HFF-Myc (cell line): ENCODE measurements at regions not wholly inside any gene's neighbourhood (a gene's known extent, or its start where the extent isn't known, plus 50 kb on each side); places are given as distances from the start of the nearest gene placed in this dataset.
"Not testable (repeated sequence)": the region's sequence is repeated elsewhere in the genome, so short reads cannot be mapped to it uniquely, and the experiment has no call there.

Source experiments
- DNase-seq: peaks from one replicate; pipeline ENCODE4 v3.0.0-alpha.2; 2011; ENCODE audit warnings: low read depth; ENCODE audit errors: extremely low read depth
- H3K4me3 ChIP-seq: replicated peaks from 2 replicates; pipeline ENCODE4 v1.5.1; 2011; ENCODE audit warnings: low read depth, mild to moderate bottlenecking, control low read depth, low read length
- TF ChIP-seq, protein P1 (sequence below): IDR thresholded peaks from 2 replicates; pipeline ENCODE4 v1.5.1; 2012; ENCODE audit warnings: mild to moderate bottlenecking, low read depth, low read length, control low read depth; ENCODE audit errors: missing control alignments

DNA sequence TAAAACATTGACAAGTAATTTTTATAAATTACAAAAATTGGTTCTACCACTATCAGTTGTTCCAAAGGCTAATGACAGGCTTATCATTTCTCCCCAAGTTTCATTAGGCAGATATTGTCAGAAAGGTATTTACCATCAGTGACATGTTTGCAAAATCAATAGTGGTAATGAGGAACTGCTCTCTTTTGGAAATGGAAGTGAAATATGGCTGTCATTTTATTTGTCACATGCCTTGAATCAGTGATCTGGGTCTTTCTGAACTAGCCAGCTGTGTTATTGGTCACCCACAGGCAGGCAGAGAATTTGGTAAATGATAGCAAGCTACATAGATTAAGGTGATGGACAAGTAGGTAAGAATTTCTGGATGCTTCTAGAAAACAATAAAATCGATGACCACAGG lies 268.0 kb upstream of the ARHGEF26 start:
- TF ChIP-seq, protein P1, sequence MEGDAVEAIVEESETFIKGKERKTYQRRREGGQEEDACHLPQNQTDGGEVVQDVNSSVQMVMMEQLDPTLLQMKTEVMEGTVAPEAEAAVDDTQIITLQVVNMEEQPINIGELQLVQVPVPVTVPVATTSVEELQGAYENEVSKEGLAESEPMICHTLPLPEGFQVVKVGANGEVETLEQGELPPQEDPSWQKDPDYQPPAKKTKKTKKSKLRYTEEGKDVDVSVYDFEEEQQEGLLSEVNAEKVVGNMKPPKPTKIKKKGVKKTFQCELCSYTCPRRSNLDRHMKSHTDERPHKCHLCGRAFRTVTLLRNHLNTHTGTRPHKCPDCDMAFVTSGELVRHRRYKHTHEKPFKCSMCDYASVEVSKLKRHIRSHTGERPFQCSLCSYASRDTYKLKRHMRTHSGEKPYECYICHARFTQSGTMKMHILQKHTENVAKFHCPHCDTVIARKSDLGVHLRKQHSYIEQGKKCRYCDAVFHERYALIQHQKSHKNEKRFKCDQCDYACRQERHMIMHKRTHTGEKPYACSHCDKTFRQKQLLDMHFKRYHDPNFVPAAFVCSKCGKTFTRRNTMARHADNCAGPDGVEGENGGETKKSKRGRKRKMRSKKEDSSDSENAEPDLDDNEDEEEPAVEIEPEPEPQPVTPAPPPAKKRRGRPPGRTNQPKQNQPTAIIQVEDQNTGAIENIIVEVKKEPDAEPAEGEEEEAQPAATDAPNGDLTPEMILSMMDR = no peak
- DNase-seq = no peak
- H3K4me3 ChIP-seq = no peak overlapping the region

DNA sequence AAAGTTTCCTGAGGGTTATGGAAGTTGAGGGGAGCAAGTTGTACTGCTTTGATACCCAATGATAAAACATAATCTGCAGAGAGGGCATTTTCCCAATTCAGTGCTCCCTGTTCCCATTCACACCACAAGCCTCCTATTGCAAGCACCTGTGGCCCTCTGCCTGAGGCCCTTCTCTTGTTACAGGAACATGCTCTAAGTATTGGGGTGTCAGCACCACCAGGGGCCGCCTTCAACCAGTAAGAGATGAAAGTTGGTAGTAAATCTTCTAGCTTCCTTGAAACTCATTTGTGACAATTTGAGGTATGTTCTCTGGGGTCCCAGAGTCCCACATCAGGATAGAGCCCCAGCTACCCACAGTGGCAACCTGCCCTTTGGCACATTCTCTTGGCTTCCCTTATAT lies 265.4 kb upstream of the ARHGEF26 start:
- DNase-seq = no peak
- TF ChIP-seq, protein P1 = no peak
- no peak overlapping the region for H3K4me3 ChIP-seq

DNA sequence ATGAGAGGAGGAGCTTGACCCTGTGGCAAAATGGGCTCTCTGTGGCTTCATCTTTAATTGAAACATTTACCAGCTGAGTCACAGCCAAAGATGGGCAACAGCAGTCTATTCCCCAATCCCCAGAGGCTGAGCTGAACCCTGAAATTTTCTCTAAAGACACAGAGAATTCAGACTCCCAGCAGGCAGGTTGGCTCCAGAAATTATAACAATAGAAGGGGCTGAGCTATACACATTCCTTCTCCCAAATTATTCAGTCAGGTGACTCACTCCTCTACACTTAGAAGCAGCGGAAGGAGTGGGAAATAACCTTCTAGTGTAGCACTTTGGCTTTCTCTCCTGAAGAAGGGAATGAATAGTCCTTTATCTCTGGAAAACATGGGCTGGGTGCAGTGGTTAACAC lies 264.3 kb upstream of the ARHGEF26 start:
- H3K4me3 ChIP-seq = no peak overlapping the region
- TF ChIP-seq, protein P1 = no peak
- no peak for DNase-seq

DNA sequence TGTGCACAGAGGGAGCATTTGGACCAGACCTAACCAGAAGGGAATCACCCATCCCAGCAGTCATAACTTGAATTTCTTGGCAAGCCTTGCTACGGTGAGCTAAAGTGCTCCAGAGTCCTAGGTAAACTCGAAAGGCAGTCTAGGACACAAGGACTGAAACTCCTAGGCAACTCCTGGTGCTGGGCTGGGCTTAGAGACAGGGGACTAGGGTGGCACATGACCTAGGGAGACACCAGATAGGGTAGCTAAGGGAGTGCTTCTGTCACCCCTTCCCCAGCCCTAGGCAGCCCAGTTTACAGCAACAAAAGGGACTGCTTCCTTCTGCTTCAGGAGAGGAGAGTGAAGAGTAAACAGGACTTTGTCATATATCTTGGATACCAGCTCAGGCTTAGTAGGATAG lies 256.4 kb upstream of the ARHGEF26 start:
- H3K4me3 ChIP-seq = no peak overlapping the region
- TF ChIP-seq, protein P1 = no peak
- no peak for DNase-seq

DNA sequence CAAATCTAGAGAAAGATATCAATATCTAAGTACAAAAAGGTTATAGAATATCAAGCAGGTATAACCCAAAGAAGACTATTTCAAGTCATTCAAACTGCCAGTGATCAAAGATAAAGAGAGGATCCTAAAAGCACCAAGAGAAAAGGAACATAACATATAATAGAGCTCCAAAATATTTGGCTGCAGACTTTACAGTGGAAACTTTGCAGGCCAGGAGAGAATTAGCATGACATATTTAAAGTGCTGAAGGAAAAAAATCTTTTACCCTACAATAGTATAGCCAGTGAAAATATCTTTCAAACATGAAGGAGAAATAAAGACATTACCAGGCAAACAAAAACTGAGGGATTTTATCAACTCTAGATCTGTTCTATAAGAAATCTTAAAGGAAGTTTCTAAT lies 254.3 kb upstream of the ARHGEF26 start:
- TF ChIP-seq, protein P1 = no peak
- no peak overlapping the region for H3K4me3 ChIP-seq
- no peak for DNase-seq

DNA sequence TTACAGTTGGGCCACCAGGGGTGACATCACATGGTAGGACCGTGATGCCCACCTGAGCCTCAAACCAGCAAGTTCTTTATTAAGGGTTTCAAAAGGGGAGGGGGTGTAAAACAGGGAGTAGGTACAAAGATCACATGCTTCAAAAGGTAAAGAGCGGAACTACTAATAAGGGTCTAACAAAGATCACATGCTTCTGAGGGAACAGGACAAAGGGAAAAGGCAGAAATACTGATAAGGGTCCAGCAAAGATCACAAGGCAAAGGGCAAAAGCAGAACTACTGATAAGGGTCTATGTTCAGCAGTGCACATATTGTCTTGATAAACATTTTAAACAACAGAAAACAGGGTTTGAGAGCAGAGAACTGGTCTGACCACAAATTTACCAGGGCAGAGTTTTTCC lies 246.8 kb upstream of the ARHGEF26 start:
- H3K4me3 ChIP-seq, DNase-seq: not testable (repeated sequence)

DNA sequence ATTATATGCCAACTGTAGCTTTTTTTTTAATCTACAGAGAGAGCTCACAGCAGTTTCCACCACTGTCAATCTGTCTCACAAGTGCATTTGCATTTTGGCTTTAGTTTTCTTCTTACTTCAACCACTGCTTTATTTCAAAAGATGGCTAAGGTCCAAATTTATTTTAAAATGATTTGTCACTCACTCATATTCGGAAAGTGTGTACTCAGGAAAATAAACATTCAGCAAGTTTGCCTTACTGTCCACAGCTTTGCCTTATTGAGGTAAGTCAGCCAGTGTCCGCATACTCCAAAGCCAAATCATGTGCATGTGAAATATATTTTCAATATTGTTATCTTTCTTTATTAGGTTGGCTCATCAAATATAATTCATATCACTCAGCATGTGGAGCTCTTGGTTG lies 240.7 kb upstream of the ARHGEF26 start:
- TF ChIP-seq, protein P1 = no peak
- no peak for DNase-seq
- H3K4me3 ChIP-seq = no peak overlapping the region
